Stimulated activated CD8-positive, alpha-beta memory T cell treated with anti-CD3 and anti-CD28 coated beads, Interleukin-7, amount 100 ng/mL, for 48 hours (primary cell): ENCODE measurements at regions not wholly inside any gene's neighbourhood (a gene's known extent, or its start where the extent isn't known, plus 50 kb on each side); places are given as distances from the start of the nearest gene placed in this dataset.
"Not testable (repeated sequence)": the region's sequence is repeated elsewhere in the genome, so short reads cannot be mapped to it uniquely, and the experiment has no call there.

Source experiments
- DNase-seq, 2 donors: peaks; one replicate each; pipeline ENCODE4 v3.0.0-alpha.2; 2020; ENCODE audit warnings: low read depth in 1 of 2; ENCODE audit errors: extremely low read depth in 1 of 2

GRCh38 chr14:34103176-34103575 lies 152.3 kb upstream of the EGLN3 start:
- no peak for DNase-seq

GRCh38 chr14:34099635-34100034 lies 148.8 kb upstream of the EGLN3 start:
- DNase-seq, result no peak

DNA sequence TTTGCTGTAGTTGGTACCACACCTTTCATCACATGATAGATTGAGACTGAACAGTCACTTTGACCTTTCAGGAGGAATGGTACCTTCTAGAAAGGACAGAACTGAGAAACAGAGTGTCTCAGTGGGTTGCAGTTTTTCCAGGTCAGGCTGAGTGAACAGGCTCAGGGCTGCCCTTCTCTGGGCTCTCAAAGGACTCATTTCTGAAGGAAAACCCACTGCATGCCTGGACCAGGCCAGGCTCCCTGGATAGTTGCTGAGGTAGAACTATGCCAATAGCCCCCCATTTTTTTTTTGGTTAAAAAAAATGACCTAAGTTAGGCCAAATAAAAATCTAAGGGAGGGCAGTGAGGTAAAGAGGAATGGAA lies 148.1 kb upstream of the EGLN3 start:
- no peak for DNase-seq

DNA sequence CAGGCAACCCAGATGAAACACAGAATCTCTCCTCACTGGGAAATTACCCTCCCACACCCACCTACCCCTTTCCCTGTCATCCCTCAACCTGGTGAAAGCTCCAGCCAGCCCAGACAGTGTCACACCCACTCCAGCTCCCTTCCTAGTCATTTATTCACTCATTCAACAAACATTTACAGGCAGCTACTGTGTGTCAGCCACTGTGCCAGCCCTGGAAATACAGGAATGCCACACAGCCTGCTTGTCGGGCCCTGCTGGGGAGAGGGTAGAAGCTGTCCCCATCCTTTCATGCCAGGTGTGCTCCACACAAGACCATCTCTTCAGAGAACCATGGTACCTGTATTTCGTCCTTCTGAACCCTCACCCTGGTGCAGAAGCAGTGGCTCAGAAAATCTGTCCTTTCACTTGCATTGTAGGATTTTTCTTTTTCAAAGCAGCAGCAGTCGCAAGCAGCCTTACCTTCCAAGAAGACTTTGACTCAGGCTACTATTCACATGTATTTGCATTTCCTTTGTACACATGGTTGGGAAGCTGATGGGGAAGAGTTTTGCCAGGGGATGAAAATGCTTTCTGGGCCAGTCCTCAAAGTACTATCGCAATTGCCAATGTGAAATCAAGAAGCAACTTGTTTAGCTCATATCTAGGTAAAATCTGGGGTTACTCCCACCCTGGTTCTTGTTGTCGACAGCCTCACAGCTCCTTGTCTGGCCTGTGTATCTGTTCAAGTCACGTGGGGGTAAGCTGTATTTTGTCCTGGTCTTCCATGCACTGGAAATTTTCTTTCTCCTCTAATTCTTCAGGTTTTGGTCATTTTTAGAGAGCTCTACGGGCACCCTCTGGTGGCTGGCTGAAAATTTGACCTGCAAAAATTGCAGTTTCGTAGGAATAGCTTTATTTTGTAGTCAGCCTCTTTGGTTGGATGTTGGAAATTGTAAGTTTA lies 147.4 kb upstream of the EGLN3 start:
- no peak for DNase-seq

GRCh38 chr14:34097644-34098043 lies 146.8 kb upstream of the EGLN3 start:
- no peak for DNase-seq

DNA sequence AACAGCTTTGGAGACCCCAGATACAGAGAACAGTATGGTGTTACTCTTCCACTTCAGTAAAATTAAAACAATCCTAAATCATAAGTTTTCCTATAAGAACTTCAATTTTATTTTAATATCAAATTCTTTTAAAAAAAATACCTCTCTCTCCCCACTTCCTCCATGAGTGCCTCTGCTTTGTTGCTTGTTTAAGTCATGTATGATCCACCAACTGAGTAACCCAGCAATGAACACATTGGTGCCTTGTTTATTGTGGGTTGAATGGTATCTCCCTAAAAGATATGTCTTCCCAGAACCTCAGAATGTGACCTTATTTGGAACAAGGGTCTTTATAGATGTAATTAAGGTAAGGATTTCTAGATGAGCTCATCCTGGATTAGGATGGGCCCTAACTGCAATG lies 143.5 kb upstream of the EGLN3 start:
- DNase-seq, result no peak

DNA sequence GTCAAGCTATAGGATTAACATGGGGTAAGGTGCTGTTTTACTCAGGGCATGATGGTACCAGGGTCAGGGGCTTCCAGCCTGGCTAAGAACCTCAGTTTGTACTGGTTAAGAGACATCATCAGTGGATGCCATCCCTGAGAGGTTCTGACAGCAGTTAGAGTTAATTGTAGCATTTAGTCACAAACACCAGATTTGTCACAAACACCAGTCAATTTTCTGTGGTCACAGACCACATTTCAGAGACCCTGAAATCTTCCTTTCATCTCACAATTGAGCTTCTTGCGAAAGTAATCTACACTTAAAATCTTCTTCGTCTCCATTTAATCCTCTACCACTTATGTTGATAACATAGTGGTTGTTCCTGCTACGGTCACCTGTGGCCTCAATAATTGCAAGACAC lies 143.0 kb upstream of the EGLN3 start:
- DNase-seq, result no peak

DNA sequence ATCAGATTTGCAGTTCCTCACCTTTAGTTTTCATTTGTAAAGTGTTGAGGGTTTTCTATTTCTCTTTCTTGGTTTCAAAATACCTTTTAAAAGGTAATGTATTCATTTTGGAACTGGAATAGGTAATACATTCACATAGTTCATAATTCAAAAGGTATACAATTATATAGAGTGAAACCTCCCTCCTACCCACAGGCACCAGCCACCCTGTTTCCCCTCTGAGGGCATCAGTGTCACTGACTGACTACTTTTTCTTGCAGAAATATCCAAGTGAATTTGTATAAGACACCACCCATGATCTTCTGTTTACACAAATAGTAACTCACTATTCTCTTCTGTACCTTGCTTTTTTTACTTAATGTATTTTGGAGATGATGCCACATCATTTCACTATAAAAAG lies 139.6 kb upstream of the EGLN3 start:
- no peak for DNase-seq

DNA sequence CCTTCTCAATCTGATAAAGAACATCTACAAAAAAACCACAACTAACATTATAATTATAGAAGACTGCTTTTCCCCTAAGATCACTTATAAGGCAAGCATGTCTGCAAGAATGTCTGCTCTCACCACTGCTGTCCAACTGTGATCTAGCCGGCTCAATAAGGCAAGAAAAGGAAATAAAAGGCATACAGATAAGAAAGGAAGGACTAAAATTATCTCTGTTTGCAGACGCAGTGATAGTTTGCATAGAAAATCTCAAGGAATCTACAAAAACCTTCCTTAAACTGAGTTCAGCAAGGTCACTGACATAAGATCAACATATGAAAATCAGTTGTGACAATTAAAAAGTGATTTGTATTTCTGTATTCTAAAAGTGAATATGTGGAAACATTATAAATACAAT lies 138.0 kb upstream of the EGLN3 start:
- DNase-seq, result no peak

DNA sequence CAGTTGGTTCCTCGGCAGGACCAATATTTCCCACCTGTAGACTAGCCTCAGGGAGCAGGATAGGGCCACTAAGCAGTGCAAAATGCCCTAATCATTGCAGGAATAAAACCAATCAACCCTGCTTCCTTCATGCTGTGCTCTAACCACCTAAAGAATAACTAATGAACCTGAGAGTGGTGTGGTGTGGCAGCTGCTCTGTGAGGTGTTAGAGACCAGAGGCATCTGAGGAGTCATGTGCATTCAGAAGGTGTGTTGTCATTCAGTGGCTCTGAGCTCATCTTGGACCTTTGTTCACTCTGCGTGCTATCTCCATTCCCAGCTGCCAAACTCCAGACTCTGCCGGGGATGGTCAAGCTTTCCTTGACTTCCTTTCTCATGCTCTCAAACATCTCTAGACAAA lies 136.7 kb upstream of the EGLN3 start:
- DNase-seq, result no peak

DNA sequence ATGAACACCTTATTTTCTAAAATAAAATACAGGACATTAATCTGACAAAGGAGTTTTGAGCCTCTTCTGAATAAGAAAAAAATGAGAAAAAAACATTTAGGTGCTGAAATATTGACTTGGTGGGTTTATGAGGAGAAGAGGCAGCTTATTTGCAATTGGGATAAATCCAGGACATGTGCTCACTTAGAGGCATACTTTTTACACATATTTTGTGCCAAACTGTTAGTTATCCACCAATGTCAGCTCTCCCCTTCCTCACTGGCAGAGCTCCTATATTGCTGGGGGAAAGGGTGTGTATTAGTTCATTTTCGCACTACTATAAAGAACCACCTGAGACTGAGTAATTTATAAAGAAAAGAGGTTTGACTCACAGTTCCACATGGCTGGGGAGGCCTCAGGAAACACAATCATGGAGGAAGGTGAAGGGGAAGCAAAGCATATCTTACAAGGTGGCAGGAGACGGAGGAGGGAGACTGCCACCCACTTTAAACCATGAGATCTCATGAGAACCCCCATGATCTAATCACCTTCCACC lies 135.4 kb upstream of the EGLN3 start:
- DNase-seq, result no peak

- DNase-seq, result no peak
Measured at GRCh38 chr14:34085695-34086094, 134.8 kb upstream of the EGLN3 start.

GRCh38 chr14:34081576-34082136 lies 130.8 kb upstream of the EGLN3 start:
- no peak for DNase-seq

DNA sequence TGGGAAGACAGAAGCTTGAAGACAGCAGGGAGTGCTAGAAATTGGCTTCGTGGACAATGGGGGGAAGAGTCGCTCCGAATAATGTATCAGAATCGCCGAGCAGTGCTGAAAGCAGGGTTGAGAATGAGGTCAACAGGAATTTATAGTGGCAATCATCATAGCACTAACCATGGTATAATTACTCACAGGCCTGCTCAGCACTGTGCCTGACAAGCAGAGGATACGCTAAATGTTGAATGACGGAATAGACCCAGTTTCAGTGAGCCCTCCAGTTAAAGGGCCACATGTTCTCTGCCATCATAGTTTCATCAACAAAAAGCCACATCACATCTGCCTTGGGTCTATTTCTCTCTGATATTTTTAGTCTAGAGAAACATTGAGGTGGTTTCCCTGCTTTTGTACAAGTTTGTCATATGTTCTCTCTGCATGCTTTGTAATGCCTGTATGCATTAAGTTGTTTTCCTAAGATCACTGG lies 130.3 kb upstream of the EGLN3 start:
- DNase-seq, result no peak

DNA sequence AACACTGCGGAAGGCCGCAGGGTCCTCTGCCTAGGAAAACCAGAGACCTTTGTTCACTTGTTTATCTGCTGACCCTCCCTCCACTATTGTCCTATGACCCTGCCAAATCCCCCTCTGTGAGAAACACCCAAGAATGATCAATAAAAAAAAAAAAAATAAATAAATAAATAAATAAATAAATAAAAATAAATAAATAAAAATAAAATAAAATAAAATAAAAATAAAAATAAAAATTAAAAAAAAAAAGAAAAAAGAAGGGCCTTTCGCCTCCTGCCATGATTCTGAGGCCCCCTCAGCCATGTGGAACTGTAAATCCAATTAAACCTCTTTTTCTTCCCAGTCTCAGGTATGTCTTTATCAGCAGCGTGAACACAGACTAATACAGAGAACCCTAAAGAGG lies 128.8 kb upstream of the EGLN3 start:
- DNase-seq, result not testable (repeated sequence)

GRCh38 chr14:34078117-34078743 lies 127.4 kb upstream of the EGLN3 start:
- no peak for DNase-seq

- DNase-seq, result no peak
Measured at GRCh38 chr14:34075826-34076225, 125.0 kb upstream of the EGLN3 start.

- no peak for DNase-seq
Measured at GRCh38 chr14:34075042-34075744, 124.3 kb upstream of the EGLN3 start.

DNA sequence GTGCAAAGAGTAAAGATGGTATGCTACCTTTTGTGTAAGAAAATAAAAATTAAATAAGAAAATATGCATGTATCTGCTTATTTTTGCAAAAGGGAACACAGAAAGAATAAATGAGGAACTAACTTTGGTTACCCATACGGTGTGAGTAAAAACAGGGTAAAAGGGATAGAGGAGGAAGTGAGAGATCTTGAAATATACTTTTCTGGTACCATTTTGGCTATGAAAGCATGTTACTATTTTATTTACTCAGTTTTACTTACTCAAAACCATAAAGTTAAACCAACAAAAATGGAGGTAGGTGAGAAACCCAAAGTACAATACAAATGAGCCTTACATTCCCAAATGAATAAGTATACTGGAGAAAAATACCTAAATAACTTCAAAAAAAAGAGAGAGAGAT lies 122.0 kb upstream of the EGLN3 start:
- DNase-seq, result no peak

DNA sequence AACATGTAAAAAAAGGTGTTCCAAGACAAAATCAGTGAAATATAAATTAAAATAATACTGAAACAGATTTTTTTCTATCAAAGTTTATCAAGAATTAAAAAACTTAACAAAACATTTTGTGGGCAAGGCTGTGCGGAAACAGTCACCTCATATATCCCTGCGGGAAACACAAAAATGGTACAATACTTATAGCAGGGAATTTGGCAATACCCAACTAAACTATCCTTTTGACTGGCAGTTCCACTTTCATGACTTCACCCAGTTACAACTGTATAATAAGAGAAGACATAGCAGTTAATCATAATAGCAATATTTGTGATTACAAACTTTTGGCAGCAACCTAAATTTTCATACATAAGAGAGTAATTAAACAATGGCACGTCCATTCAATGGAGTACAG lies 121.5 kb upstream of the EGLN3 start:
- no peak for DNase-seq

DNA sequence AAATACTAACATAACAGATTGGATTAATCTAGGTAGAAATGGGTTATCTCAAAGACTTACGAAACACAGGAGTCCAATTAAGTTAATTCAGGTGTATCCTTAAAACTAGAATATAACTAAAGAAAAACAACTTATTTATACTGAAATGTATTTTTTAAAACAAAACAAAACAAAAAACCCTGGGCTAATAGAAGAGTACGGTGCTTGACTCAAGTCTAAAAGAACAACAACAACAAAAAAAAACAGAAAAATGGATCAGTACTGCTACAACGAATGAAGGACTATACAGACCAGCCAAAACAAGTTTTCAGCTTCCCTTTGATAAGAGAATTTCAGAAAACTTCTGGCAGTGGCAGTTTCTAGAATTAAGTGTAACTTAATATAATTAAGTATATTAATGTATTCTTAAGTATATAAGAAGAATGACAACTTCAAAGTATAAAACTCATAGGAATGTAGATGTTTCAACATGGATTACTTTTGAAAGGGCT lies 120.1 kb upstream of the EGLN3 start:
- DNase-seq, result no peak
